ENCODE measurements at regions not wholly inside any gene's neighbourhood (a gene's known extent, or its start where the extent isn't known, plus 50 kb on each side); places are given as distances from the start of the nearest gene placed in this dataset.

DNA sequence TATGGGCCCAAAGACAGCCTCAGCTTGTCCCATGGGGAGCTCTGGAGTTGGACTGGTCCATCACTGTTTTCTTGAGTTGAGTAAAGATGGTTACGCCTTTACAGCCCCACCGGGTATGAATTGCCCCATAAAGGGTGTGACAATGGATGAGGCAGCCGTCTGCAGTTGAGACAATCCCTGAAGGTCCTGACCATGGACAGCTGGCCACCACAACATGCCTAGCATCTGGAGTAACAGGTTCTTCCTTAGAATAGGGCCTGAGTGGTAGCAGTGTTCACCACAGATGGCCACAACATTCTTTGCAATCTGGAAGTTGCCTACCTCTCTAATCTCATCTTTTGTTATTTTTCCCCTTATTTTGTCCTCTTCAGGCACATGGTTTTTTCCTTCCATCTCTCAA, 51.5 kb upstream of the HS3ST2 start:
- Mint-ChIP-seq H3K4me1 (ENCODE audit: insufficient read depth, unreplicated experiment) (no peaks in the 10 kb centered on the region), H3K36me3 (ENCODE audit: insufficient read depth, unreplicated experiment) (no peaks in the 10 kb centered on the region), H3K27ac (ENCODE audit: low read depth, unreplicated experiment) (no peak overlapping the region), H3K9me3 (ENCODE audit: unreplicated experiment) (no peaks in the 10 kb centered on the region), H3K27me3 (ENCODE audit: insufficient read depth, unreplicated experiment) (no peaks in the 10 kb centered on the region), H3K4me3 (ENCODE audit: unreplicated experiment) (no peak overlapping the region)
- no peak for DNase-seq (ENCODE audit: unreplicated experiment)
- CTCF ChIA-PET, result no interaction called here
- BruUV-seq (replicated peaks), result no TSS peak
- TF ChIP-seq, protein P1, sequence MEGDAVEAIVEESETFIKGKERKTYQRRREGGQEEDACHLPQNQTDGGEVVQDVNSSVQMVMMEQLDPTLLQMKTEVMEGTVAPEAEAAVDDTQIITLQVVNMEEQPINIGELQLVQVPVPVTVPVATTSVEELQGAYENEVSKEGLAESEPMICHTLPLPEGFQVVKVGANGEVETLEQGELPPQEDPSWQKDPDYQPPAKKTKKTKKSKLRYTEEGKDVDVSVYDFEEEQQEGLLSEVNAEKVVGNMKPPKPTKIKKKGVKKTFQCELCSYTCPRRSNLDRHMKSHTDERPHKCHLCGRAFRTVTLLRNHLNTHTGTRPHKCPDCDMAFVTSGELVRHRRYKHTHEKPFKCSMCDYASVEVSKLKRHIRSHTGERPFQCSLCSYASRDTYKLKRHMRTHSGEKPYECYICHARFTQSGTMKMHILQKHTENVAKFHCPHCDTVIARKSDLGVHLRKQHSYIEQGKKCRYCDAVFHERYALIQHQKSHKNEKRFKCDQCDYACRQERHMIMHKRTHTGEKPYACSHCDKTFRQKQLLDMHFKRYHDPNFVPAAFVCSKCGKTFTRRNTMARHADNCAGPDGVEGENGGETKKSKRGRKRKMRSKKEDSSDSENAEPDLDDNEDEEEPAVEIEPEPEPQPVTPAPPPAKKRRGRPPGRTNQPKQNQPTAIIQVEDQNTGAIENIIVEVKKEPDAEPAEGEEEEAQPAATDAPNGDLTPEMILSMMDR (IDR thresholded peaks at IDR 0.05; ENCODE audit: unreplicated experiment), result no peak
- POLR2A ChIA-PET, result no interaction called here
- intact Hi-C loops (cut with micrococcal nuclease), result no loop called here

DNA sequence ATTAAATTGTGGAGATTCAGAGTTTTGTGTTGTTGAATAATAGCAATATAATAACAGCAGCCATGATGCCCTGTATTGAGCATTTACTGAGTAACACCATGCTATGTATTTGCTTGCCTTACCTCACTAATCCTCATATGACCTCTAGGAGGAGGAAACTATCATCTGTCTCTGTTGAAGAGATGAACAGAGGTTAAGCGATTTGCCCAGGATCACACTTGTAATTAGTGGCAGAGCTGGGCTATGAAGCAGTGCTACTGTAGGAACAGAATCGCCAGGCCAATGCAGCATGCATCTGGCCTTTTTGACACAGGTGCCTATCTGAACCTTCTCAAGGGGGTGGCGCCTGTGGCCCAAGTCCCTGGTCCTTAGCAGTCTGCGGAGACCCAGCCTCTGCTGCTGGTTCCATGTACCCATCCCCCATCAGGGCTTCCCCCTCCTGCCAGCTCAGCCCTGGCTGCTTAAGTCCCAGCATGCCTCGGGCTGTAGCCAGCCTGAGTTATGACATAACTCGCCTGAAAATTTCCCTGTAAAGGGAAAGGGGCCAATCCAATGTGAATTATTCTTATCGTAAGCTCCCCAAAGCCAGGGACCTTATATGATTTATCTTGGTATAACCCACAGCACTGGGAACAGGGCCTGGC, 50.4 kb upstream of the HS3ST2 start:
- no peaks in the 10 kb centered on the region for H3K4me1 Mint-ChIP-seq (ENCODE audit: insufficient read depth, unreplicated experiment)
- DNase-seq (ENCODE audit: unreplicated experiment), result no peak
- BruUV-seq (replicated peaks), result no TSS peak
- H3K27me3 Mint-ChIP-seq (ENCODE audit: insufficient read depth, unreplicated experiment), result no peaks in the 10 kb centered on the region
- no peak overlapping the region for H3K27ac Mint-ChIP-seq (ENCODE audit: low read depth, unreplicated experiment)
- H3K36me3 Mint-ChIP-seq (ENCODE audit: insufficient read depth, unreplicated experiment), result no peaks in the 10 kb centered on the region
- intact Hi-C loops (cut with micrococcal nuclease), result no loop called here
- POLR2A ChIA-PET, result no interaction called here
- no peak overlapping the region for H3K4me3 Mint-ChIP-seq (ENCODE audit: unreplicated experiment)
- no peaks in the 10 kb centered on the region for H3K9me3 Mint-ChIP-seq (ENCODE audit: unreplicated experiment)
- CTCF ChIA-PET, result no interaction called here
- TF ChIP-seq, protein P1 (IDR thresholded peaks at IDR 0.05; ENCODE audit: unreplicated experiment), result no peak

Measured in MCF 10A (cell line).